Nephron (organoid): ENCODE measurements at regions not wholly inside any gene's neighbourhood (a gene's known extent, or its start where the extent isn't known, plus 50 kb on each side); places are given as distances from the start of the nearest gene placed in this dataset.

Source experiments
- H3K27ac Mint-ChIP-seq, 3 experiments: 2 replicates each; pipeline ENCODE4 v1.8.0; 2020; ENCODE audit warnings: mixed read lengths in 3 of 3, mild to moderate bottlenecking in 2 of 3, moderate library complexity in 1 of 3
- H3K27me3 Mint-ChIP-seq: 2 replicates; pipeline ENCODE4 v1.8.0; 2021; ENCODE audit warnings: low read depth, mild to moderate bottlenecking, moderate library complexity, mixed read lengths
- H3K36me3 Mint-ChIP-seq: 2 replicates; pipeline ENCODE4 v1.8.0; 2020; ENCODE audit warnings: low read depth, mixed read lengths
- H3K4me1 Mint-ChIP-seq: 2 replicates; pipeline ENCODE4 v1.8.0; 2020; ENCODE audit warnings: mixed read lengths
- H3K4me3 Mint-ChIP-seq, 3 experiments: 2 replicates each; pipeline ENCODE4 v1.8.0; 2020; ENCODE audit warnings: mild to moderate bottlenecking in 3 of 3, mixed read lengths in 3 of 3, moderate library complexity in 2 of 3
- H3K9me3 Mint-ChIP-seq: 2 replicates; pipeline ENCODE4 v1.8.0; 2020; ENCODE audit warnings: mixed read lengths
- CTCF ChIP-seq, 3 experiments: fragments of 200-600 bp; sonication (generic); IDR thresholded peaks; one replicate each; pipeline ENCODE4 v1.5.0; 2021; ENCODE audit warnings: antibody characterized with exemption in 3 of 3; ENCODE audit not compliant: unreplicated experiment in 3 of 3

DNA sequence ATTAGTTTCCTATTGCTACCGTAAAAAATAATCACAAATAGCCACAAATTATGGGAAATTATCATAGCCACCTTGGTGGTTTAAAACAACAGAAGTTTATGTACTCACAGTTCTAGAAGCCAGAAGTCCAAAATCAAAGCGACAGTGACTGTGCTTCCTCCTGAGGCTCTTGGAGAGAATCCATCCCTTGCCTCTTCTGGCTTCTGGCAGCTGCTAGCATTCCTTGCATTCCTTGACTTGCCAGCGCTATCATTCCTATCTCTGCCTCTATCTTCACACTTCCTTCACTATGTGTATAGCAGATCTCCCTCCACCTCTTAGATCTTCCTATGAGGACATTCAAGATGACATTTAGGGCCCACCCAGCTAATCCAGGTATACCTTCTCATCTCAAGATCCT, 180.1 kb upstream of the USP25 start:
- no peaks in the 10 kb centered on the region for H3K36me3 Mint-ChIP-seq
- no peaks in the 10 kb centered on the region for H3K27me3 Mint-ChIP-seq
- H3K9me3 Mint-ChIP-seq, result no peaks in the 10 kb centered on the region
- no peak overlapping the region for H3K4me3 Mint-ChIP-seq
- no peak overlapping the region for H3K27ac Mint-ChIP-seq
- no peak for TF ChIP-seq CTCF (IDR thresholded peaks at IDR 0.05; ENCODE audit: unreplicated experiment in 3 of 3)
- no peaks in the 10 kb centered on the region for H3K4me1 Mint-ChIP-seq

DNA sequence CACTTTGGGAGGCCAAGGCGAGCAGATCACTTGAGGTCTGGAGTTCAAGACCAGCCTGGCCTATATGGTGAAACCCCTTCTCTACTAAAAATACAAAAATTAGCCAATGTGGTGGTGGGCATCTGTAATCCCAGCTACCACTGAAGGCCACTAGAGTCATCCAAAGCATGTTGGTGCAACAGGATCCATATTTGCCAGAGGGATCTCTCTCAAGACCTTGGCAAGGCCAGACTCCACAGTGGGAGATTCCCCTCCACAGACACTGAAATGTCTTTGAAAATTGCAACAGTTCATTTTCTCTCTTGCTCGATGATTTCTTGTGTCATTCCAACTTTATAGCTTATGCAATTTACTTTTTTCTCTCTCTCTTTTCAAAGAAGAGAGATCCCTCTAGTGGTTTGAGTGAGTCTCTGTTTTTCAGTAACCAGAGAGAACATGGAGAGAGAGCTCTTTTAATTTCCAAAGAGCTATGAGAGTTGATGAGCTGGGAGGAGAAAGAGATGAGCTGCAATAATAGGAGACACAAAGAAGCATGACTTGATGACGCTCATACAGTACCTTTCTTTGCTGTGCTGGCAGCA, 176.8 kb upstream of the USP25 start:
- Mint-ChIP-seq H3K36me3 (no peaks in the 10 kb centered on the region), H3K27ac (no peak overlapping the region), H3K4me1 (no peaks in the 10 kb centered on the region)

DNA sequence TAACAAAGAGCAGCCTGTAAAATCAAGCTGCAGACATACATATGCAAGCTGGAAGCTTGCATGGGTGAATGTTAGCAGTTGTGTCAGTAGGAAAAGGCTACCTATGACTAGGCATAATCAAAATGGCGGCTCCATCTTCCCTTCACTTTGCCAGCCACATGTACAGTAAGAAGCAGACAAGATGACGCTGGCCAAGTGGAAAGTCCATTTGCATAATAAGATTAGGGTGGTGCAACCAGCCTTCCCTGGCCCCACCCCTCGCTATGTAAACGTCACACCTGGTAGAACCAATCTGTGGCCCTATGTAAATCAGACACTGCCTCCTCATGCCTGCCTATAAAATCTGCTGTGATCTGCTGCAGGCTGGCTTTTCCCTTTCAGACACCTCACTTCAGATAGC, 171.9 kb upstream of the USP25 start:
- Mint-ChIP-seq H3K36me3 (no peaks in the 10 kb centered on the region), H3K4me3 (no peak overlapping the region), H3K27me3 (no peaks in the 10 kb centered on the region), H3K4me1 (no peaks in the 10 kb centered on the region), H3K9me3 (peaks cover 14% of the 10 kb centered on the region), H3K27ac (no peak overlapping the region)
- TF ChIP-seq CTCF (IDR thresholded peaks at IDR 0.05; ENCODE audit: unreplicated experiment in 3 of 3), result no peak

More for the DNA sequence above, 176.8 kb upstream of the USP25 start:
- Mint-ChIP-seq H3K27me3 (no peaks in the 10 kb centered on the region), H3K9me3 (peaks cover 11% of the 10 kb centered on the region), H3K4me3 (no peak overlapping the region)
- peak; percentile 47 to 59 (median 56) for TF ChIP-seq CTCF (IDR thresholded peaks at IDR 0.05; ENCODE audit: unreplicated experiment in 3 of 3)

DNA sequence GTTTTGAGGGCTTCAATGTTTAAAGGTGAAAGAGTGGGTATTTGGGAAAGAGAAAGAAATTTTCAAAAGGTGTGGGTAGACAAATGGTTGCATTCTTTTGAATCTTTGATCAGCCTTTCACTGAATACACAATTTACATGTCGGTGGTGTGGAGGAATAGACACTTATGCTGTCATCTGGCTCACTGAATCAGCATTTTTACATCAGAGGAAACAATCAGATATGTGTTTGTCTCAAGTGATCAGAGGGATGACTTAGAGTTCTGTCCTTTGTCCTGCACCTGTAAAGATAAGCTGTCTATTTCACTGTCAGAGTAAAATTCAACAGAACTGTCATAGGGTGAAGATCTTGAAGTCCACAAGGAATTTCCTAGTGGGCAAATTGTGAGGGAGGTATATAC, 170.9 kb upstream of the USP25 start:
- Mint-ChIP-seq H3K27me3 (no peaks in the 10 kb centered on the region), H3K36me3 (no peaks in the 10 kb centered on the region), H3K4me1 (no peaks in the 10 kb centered on the region), H3K9me3 (peaks cover 14% of the 10 kb centered on the region), H3K4me3 (no peak overlapping the region), H3K27ac (no peak overlapping the region)
- TF ChIP-seq CTCF (IDR thresholded peaks at IDR 0.05; ENCODE audit: unreplicated experiment in 3 of 3), result no peak

GRCh38 chr21:15559660-15560059, 170.1 kb upstream of the USP25 start:
- Mint-ChIP-seq H3K9me3 (peaks cover 14% of the 10 kb centered on the region), H3K27ac (no peak overlapping the region), H3K36me3 (no peaks in the 10 kb centered on the region), H3K4me3 (no peak overlapping the region), H3K4me1 (no peaks in the 10 kb centered on the region), H3K27me3 (no peaks in the 10 kb centered on the region)
- TF ChIP-seq CTCF (IDR thresholded peaks at IDR 0.05; ENCODE audit: unreplicated experiment in 3 of 3), result no peak

DNA sequence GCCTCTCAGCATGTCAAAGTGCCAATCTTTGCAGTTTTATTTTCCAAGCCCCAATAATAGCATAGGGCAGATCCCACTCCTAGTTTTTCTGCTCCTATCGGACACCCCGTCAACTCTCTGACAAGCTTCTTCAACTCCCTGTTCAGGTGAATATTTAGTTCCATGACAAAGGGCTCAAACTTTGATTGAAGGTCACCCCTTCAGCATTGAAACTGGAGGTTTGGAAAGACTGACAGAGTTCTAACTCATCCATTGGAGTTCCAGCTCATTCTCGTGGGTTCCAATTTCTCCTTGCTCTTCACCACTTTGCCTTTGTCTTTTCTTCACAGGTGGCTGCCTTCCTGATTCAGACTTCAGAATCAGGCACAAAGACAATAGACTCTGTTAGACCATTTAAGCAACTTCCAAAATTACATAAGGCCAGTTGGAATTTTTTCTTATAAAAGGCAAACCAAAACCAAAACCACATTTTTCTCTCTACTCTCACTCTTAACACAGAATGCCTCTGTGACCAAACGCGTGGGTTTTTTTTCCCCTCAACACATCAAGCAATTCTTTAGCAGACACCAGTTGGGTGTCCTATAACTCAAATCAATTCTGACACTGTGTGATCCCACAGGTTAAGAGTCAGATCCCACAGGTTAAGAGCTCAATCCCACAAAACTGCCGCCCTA, 169.3 kb upstream of the USP25 start:
- Mint-ChIP-seq H3K4me1 (no peaks in the 10 kb centered on the region), H3K9me3 (peaks cover 14% of the 10 kb centered on the region), H3K27me3 (no peaks in the 10 kb centered on the region), H3K36me3 (no peaks in the 10 kb centered on the region), H3K27ac (no peak overlapping the region), H3K4me3 (no peak overlapping the region)
- TF ChIP-seq CTCF (IDR thresholded peaks at IDR 0.05; ENCODE audit: unreplicated experiment in 3 of 3), result no peak
